Glutamatergic neuron (in vitro differentiated cells): ENCODE measurements at regions not wholly inside any gene's neighbourhood (a gene's known extent, or its start where the extent isn't known, plus 50 kb on each side); places are given as distances from the start of the nearest gene placed in this dataset.

Source experiments
- DNase-seq: peaks from one replicate; pipeline ENCODE4 v3.0.0; 2022
- H3K27ac Mint-ChIP-seq: one replicate; pipeline ENCODE4 v1.8.0; 2020; ENCODE audit warnings: mild to moderate bottlenecking, mixed read lengths, inconsistent platforms; ENCODE audit not compliant: unreplicated experiment
- H3K27me3 Mint-ChIP-seq: one replicate; pipeline ENCODE4 v1.8.0; 2020; ENCODE audit warnings: mild to moderate bottlenecking, moderate library complexity, mixed read lengths, inconsistent platforms; ENCODE audit not compliant: unreplicated experiment
- H3K36me3 Mint-ChIP-seq: one replicate; pipeline ENCODE4 v1.8.0; 2020; ENCODE audit warnings: mild to moderate bottlenecking, mixed read lengths, inconsistent platforms; ENCODE audit not compliant: unreplicated experiment
- H3K4me1 Mint-ChIP-seq: one replicate; pipeline ENCODE4 v1.8.0; 2020; ENCODE audit warnings: mild to moderate bottlenecking, low read depth, mixed read lengths, inconsistent platforms; ENCODE audit not compliant: unreplicated experiment
- H3K4me3 Mint-ChIP-seq: one replicate; pipeline ENCODE4 v1.8.0; 2020; ENCODE audit warnings: mild to moderate bottlenecking, mixed read lengths, inconsistent platforms; ENCODE audit not compliant: unreplicated experiment
- H3K9me3 Mint-ChIP-seq: one replicate; pipeline ENCODE4 v1.8.0; 2020; ENCODE audit warnings: mild to moderate bottlenecking, moderate library complexity, mixed read lengths, inconsistent platforms; ENCODE audit not compliant: unreplicated experiment
- TF ChIP-seq, protein P1 (sequence below): fragments of 200-600 bp; sonication (generic); IDR thresholded peaks from one replicate; pipeline ENCODE4 v1.5.0; 2021; ENCODE audit not compliant: partially characterized antibody, unreplicated experiment

DNA sequence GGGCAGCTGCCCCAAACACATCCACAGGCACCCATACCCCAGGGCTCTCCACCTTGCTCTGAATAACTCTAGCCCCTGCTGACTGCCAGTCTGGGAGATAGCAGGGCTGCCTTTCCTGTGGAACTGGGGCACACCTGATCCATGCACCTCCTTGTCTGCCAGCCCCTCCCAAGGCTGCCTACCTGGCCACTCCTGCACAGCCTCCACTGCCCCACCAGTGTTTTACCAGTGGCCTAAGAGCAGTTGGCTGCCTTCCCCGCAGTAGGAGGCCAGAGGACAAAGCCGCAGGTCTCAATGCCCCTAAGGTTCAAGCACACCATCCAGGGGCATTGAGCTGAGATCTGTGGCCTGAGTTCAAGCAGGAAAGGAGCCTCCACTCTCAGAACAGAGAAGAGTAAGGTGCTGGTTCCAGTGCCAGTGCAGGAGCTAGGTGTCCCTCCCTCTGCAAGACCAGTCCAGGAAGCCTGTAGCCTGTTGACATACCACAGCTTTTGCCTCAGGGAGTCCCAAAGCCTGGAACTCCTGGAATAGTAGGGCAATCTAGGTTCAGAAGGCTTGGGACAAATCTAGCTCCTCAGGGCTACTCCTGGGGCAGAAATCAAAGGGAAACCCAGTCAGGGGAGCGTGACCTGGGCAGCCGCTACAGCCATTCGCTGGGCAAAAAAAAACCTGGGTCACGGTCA is 514.5 kb upstream of the PTGER4 start:
- Mint-ChIP-seq H3K27me3 (peaks cover 2% of the 10 kb centered on the region), H3K27ac (no peak overlapping the region), H3K4me3 (no peak overlapping the region), H3K4me1 (no peaks in the 10 kb centered on the region), H3K9me3 (no peaks in the 10 kb centered on the region), H3K36me3 (no peaks in the 10 kb centered on the region)
- TF ChIP-seq, protein P1, sequence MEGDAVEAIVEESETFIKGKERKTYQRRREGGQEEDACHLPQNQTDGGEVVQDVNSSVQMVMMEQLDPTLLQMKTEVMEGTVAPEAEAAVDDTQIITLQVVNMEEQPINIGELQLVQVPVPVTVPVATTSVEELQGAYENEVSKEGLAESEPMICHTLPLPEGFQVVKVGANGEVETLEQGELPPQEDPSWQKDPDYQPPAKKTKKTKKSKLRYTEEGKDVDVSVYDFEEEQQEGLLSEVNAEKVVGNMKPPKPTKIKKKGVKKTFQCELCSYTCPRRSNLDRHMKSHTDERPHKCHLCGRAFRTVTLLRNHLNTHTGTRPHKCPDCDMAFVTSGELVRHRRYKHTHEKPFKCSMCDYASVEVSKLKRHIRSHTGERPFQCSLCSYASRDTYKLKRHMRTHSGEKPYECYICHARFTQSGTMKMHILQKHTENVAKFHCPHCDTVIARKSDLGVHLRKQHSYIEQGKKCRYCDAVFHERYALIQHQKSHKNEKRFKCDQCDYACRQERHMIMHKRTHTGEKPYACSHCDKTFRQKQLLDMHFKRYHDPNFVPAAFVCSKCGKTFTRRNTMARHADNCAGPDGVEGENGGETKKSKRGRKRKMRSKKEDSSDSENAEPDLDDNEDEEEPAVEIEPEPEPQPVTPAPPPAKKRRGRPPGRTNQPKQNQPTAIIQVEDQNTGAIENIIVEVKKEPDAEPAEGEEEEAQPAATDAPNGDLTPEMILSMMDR, result no peak
- DNase-seq, result no peak

DNA sequence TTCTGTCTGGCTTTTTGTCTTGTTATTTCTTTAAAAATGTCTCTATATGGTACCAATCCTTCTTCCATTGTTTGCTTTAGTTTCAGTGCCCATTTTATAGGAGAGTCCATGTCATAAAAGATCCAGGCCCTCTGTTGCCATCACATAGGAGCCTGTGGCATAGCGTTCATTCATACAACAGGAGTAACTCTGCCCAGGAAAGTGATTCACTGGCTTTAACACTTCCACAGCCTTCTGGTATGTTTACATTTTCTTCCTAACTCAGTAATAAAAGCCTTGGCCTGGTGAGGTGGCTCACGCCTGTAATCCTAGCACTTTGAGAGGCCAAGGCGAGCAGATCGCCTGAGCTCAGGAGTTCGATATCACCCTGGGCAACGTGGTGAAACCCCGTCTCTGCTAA is 519.3 kb upstream of the PTGER4 start:
- Mint-ChIP-seq H3K4me3 (no peak overlapping the region), H3K27me3 (peaks cover 2% of the 10 kb centered on the region), H3K27ac (no peak overlapping the region), H3K4me1 (no peaks in the 10 kb centered on the region), H3K36me3 (no peaks in the 10 kb centered on the region), H3K9me3 (no peaks in the 10 kb centered on the region)
- DNase-seq, result no peak
- TF ChIP-seq, protein P1, result no peak

DNA sequence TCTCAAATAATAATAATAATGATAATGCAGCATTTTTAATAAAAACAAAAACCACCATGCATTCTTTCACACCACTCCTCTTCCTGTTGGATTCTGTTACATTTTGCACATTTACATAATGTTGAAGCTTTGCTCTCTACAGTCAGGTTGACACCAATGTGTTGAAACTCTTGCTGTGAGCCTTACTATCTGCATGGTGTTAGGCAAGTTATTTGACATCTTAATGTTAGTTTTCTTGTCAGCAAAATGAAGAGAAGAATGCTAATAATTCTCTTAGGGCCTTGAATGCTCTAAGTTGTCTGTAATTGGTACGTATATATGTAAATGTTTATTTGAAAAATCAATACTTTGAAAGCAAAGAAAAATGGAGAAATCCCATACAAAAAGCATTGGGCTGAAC is 525.5 kb upstream of the PTGER4 start:
- no peaks in the 10 kb centered on the region for H3K27me3 Mint-ChIP-seq
- H3K4me1 Mint-ChIP-seq, result no peaks in the 10 kb centered on the region
- H3K4me3 Mint-ChIP-seq, result no peak overlapping the region
- DNase-seq, result no peak
- H3K27ac Mint-ChIP-seq, result no peak overlapping the region
- no peaks in the 10 kb centered on the region for H3K36me3 Mint-ChIP-seq
- no peaks in the 10 kb centered on the region for H3K9me3 Mint-ChIP-seq
- TF ChIP-seq, protein P1, result no peak

DNA sequence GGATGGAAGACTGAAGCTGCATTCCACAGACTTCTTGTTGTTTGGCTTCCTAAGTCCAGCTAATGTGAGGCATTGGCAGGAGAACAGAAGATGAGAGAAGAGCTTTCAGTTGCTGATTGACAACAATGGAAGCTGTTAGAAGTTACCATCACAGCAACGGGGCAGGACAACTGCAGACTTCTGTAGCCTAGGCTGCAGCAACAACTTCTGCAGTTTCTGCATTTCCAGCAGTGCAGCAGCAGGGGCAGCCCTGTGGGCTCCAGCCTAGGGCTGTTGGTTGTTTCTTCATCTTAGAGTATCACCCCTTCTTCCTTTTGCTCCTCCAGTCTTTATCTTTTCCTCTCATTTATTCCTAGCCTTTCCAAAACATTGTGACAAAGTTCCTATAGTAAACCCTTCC is 528.8 kb upstream of the PTGER4 start:
- DNase-seq, result no peak
- Mint-ChIP-seq H3K9me3 (no peaks in the 10 kb centered on the region), H3K4me1 (no peaks in the 10 kb centered on the region), H3K27me3 (no peaks in the 10 kb centered on the region), H3K4me3 (no peak overlapping the region), H3K27ac (no peak overlapping the region), H3K36me3 (no peaks in the 10 kb centered on the region)
- TF ChIP-seq, protein P1, result no peak

DNA sequence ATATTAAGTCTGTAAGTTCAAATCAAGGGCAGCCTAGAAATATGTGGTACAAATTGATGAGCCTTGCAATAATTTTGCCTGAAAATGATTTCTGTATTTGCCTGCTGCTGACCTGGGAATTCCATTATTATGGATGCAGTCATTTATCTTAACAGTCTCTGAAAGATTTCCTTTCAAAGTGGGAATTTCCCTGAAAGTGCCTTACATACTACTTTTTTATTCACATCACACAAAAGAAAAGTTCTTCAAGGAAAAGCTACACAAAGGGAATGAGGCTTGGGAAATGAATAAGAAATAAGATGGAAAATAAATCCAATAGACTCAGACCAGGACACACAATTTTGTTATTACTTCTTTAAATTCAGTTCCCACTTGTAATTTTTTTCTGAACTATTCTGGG is 537.8 kb upstream of the PTGER4 start:
- Mint-ChIP-seq H3K9me3 (no peaks in the 10 kb centered on the region), H3K36me3 (no peaks in the 10 kb centered on the region), H3K27me3 (no peaks in the 10 kb centered on the region), H3K4me3 (no peak overlapping the region), H3K27ac (no peak overlapping the region), H3K4me1 (no peaks in the 10 kb centered on the region)
- no peak for DNase-seq
- TF ChIP-seq, protein P1, result no peak
